Skeletal muscle tissue (tissue), 3 donors: ENCODE measurements at regions not wholly inside any gene's neighbourhood (a gene's known extent, or its start where the extent isn't known, plus 50 kb on each side); places are given as distances from the start of the nearest gene placed in this dataset.

Experiments
- H3K27ac ChIP-seq: one replicate; pipeline ENCODE4 v1.7.0; 2013; ENCODE audit warnings: mild to moderate bottlenecking, low read depth, low read length, inconsistent platforms
- H3K27me3 ChIP-seq, 3 donors: one replicate each; pipeline ENCODE4 v1.7.0; 2013; ENCODE audit warnings: low read length in 3 of 3; ENCODE audit not compliant: control insufficient read depth in 3 of 3, insufficient read depth in 3 of 3
- H3K36me3 ChIP-seq, 3 donors: one replicate each; pipeline ENCODE4 v1.7.0; 2013; ENCODE audit warnings: low read length in 3 of 3; ENCODE audit not compliant: control insufficient read depth in 3 of 3, insufficient read depth in 3 of 3
- H3K4me1 ChIP-seq, 3 donors: one replicate each; pipeline ENCODE4 v1.7.0; 2013; ENCODE audit warnings: low read length in 3 of 3, mild to moderate bottlenecking in 3 of 3; ENCODE audit not compliant: control insufficient read depth in 3 of 3, insufficient read depth in 3 of 3
- H3K4me3 ChIP-seq, 3 donors: one replicate each; pipeline ENCODE4 v1.7.0; 2013; ENCODE audit warnings: low read length in 3 of 3
- H3K9ac ChIP-seq, 3 donors: one replicate each; pipeline ENCODE4 v1.7.0; 2013; ENCODE audit warnings: low read length in 3 of 3, mild to moderate bottlenecking in 3 of 3, moderate library complexity in 2 of 3, low read depth in 1 of 3
- H3K9me3 ChIP-seq, 3 donors: one replicate each; pipeline ENCODE4 v1.7.0; 2013; ENCODE audit warnings: low read length in 3 of 3; ENCODE audit not compliant: control insufficient read depth in 3 of 3
- donor health status: Osteomylitis.

GRCh38 chr1:69504730-69505252 lies 62.9 kb upstream of the LRRC7 start:
- Histone ChIP-seq H3K36me3 (no peaks in the 10 kb centered on the region), H3K4me3 (no peak overlapping the region), H3K9ac (no peak overlapping the region), H3K9me3 (no peaks in the 10 kb centered on the region), H3K27me3 (no peaks in the 10 kb centered on the region), H3K27ac (no peak overlapping the region), H3K4me1 (no peaks in the 10 kb centered on the region)

GRCh38 chr1:69506311-69506710 lies 61.4 kb upstream of the LRRC7 start:
- Histone ChIP-seq H3K9ac (no peak overlapping the region), H3K4me1 (no peaks in the 10 kb centered on the region), H3K4me3 (no peak overlapping the region), H3K27ac (no peak overlapping the region), H3K36me3 (no peaks in the 10 kb centered on the region), H3K9me3 (no peaks in the 10 kb centered on the region), H3K27me3 (no peaks in the 10 kb centered on the region)

- H3K27ac ChIP-seq = no peak overlapping the region
- no peaks in the 10 kb centered on the region for H3K9me3 ChIP-seq
- no peaks in the 10 kb centered on the region for H3K4me1 ChIP-seq
- H3K36me3 ChIP-seq = no peaks in the 10 kb centered on the region
- no peak overlapping the region for H3K9ac ChIP-seq
- no peaks in the 10 kb centered on the region for H3K27me3 ChIP-seq
- H3K4me3 ChIP-seq = no peak overlapping the region
These were observed 61.0 kb upstream of the LRRC7 start for GRCh38 chr1:69506721-69507120.

- H3K9ac ChIP-seq = no peak overlapping the region
These were observed 57.7 kb upstream of the LRRC7 start for GRCh38 chr1:69510026-69510425.

GRCh38 chr1:69511426-69512192 lies 56.1 kb upstream of the LRRC7 start:
- H3K36me3 ChIP-seq = no peaks in the 10 kb centered on the region
- H3K9me3 ChIP-seq = no peaks in the 10 kb centered on the region
- H3K4me3 ChIP-seq = no peak overlapping the region
- no peak overlapping the region for H3K9ac ChIP-seq
- no peaks in the 10 kb centered on the region for H3K27me3 ChIP-seq
- no peak overlapping the region for H3K27ac ChIP-seq
- no peaks in the 10 kb centered on the region for H3K4me1 ChIP-seq

More at GRCh38 chr1:69510026-69510425, 57.7 kb upstream of the LRRC7 start:
- no peaks in the 10 kb centered on the region for H3K9me3 ChIP-seq
- no peaks in the 10 kb centered on the region for H3K36me3 ChIP-seq
- no peaks in the 10 kb centered on the region for H3K27me3 ChIP-seq
- H3K27ac ChIP-seq = no peak overlapping the region
- no peaks in the 10 kb centered on the region for H3K4me1 ChIP-seq
- H3K4me3 ChIP-seq = no peak overlapping the region

- H3K27ac ChIP-seq = no peak overlapping the region
- no peaks in the 10 kb centered on the region for H3K27me3 ChIP-seq
- no peaks in the 10 kb centered on the region for H3K9me3 ChIP-seq
- H3K4me1 ChIP-seq = no peaks in the 10 kb centered on the region
- H3K9ac ChIP-seq = no peak overlapping the region
- H3K36me3 ChIP-seq = no peaks in the 10 kb centered on the region
- H3K4me3 ChIP-seq = no peak overlapping the region
These were observed 54.1 kb upstream of the LRRC7 start for GRCh38 chr1:69513601-69514000.
